H1 (cell line): ENCODE measurements at regions not wholly inside any gene's neighbourhood (a gene's known extent, or its start where the extent isn't known, plus 50 kb on each side); places are given as distances from the start of the nearest gene placed in this dataset.

ENCODE experiments used
- CHD2 ChIP-seq: IDR thresholded peaks from 2 replicates; pipeline ENCODE4 v1.6.1; 2012; ENCODE audit warnings: low read length, improper control_type of control experiment
- RNF2 ChIP-seq: fragments of 200-900, 300-1000 bp; sonication (generic); IDR thresholded peaks from 2 replicates; pipeline ENCODE4 v1.7.1; 2016; ENCODE audit warnings: borderline replicate concordance, low read depth, mild to moderate bottlenecking, antibody characterized with exemption, low read length; ENCODE audit not compliant: poor library complexity, severe bottlenecking; ENCODE audit errors: missing control alignments
- SUZ12 ChIP-seq: fragments of 200-600 bp; sonication (generic); IDR thresholded peaks from 2 replicates; pipeline ENCODE4 v1.6.1; 2012; ENCODE audit warnings: mild to moderate bottlenecking, inconsistent platforms, low read length, moderate library complexity, mixed read lengths
- TAF7 ChIP-seq: optimal IDR thresholded peaks from 2 replicates; pipeline ENCODE3; 2011; ENCODE audit warnings: low read depth, mild to moderate bottlenecking, inconsistent platforms, low read length, moderate library complexity, borderline replicate concordance
- TF ChIP-seq, protein P1 (sequence below): fragments of 300-600 bp; sonication (generic); IDR thresholded peaks from 2 replicates; pipeline ENCODE4 v1.7.1; 2012; ENCODE audit warnings: low read length, moderate library complexity, mild to moderate bottlenecking, inconsistent platforms; ENCODE audit not compliant: insufficient replicate concordance

DNA sequence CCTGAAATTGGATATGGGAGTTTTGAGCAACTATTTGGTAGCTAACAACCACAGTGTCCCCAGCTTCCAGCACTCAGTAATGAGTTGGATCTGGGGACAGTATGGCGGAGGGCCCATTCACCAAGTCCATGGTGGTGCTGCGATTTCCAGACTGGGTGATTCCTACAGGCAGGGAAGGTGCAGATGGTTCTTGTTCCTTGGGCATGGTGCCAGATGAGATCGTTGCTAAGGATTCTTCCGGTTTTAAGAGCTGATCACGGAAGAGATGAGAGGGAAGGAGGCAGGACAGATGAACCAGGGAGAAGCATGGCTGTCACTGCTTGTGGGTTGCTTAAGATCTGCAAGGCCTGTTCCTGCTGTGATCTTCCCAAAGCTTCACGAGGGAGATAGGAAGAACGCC is 380.3 kb downstream of the TCERG1L start (continued):
- TF ChIP-seq, protein P1, sequence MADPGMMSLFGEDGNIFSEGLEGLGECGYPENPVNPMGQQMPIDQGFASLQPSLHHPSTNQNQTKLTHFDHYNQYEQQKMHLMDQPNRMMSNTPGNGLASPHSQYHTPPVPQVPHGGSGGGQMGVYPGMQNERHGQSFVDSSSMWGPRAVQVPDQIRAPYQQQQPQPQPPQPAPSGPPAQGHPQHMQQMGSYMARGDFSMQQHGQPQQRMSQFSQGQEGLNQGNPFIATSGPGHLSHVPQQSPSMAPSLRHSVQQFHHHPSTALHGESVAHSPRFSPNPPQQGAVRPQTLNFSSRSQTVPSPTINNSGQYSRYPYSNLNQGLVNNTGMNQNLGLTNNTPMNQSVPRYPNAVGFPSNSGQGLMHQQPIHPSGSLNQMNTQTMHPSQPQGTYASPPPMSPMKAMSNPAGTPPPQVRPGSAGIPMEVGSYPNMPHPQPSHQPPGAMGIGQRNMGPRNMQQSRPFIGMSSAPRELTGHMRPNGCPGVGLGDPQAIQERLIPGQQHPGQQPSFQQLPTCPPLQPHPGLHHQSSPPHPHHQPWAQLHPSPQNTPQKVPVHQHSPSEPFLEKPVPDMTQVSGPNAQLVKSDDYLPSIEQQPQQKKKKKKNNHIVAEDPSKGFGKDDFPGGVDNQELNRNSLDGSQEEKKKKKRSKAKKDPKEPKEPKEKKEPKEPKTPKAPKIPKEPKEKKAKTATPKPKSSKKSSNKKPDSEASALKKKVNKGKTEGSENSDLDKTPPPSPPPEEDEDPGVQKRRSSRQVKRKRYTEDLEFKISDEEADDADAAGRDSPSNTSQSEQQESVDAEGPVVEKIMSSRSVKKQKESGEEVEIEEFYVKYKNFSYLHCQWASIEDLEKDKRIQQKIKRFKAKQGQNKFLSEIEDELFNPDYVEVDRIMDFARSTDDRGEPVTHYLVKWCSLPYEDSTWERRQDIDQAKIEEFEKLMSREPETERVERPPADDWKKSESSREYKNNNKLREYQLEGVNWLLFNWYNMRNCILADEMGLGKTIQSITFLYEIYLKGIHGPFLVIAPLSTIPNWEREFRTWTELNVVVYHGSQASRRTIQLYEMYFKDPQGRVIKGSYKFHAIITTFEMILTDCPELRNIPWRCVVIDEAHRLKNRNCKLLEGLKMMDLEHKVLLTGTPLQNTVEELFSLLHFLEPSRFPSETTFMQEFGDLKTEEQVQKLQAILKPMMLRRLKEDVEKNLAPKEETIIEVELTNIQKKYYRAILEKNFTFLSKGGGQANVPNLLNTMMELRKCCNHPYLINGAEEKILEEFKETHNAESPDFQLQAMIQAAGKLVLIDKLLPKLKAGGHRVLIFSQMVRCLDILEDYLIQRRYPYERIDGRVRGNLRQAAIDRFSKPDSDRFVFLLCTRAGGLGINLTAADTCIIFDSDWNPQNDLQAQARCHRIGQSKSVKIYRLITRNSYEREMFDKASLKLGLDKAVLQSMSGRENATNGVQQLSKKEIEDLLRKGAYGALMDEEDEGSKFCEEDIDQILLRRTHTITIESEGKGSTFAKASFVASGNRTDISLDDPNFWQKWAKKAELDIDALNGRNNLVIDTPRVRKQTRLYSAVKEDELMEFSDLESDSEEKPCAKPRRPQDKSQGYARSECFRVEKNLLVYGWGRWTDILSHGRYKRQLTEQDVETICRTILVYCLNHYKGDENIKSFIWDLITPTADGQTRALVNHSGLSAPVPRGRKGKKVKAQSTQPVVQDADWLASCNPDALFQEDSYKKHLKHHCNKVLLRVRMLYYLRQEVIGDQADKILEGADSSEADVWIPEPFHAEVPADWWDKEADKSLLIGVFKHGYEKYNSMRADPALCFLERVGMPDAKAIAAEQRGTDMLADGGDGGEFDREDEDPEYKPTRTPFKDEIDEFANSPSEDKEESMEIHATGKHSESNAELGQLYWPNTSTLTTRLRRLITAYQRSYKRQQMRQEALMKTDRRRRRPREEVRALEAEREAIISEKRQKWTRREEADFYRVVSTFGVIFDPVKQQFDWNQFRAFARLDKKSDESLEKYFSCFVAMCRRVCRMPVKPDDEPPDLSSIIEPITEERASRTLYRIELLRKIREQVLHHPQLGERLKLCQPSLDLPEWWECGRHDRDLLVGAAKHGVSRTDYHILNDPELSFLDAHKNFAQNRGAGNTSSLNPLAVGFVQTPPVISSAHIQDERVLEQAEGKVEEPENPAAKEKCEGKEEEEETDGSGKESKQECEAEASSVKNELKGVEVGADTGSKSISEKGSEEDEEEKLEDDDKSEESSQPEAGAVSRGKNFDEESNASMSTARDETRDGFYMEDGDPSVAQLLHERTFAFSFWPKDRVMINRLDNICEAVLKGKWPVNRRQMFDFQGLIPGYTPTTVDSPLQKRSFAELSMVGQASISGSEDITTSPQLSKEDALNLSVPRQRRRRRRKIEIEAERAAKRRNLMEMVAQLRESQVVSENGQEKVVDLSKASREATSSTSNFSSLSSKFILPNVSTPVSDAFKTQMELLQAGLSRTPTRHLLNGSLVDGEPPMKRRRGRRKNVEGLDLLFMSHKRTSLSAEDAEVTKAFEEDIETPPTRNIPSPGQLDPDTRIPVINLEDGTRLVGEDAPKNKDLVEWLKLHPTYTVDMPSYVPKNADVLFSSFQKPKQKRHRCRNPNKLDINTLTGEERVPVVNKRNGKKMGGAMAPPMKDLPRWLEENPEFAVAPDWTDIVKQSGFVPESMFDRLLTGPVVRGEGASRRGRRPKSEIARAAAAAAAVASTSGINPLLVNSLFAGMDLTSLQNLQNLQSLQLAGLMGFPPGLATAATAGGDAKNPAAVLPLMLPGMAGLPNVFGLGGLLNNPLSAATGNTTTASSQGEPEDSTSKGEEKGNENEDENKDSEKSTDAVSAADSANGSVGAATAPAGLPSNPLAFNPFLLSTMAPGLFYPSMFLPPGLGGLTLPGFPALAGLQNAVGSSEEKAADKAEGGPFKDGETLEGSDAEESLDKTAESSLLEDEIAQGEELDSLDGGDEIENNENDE = no peak
- TF ChIP-seq CHD2 (no peak), TAF7 (no peak), SUZ12 (no peak), RNF2 (no peak)
